MM.1S (cell line): ENCODE measurements at regions not wholly inside any gene's neighbourhood (a gene's known extent, or its start where the extent isn't known, plus 50 kb on each side); places are given as distances from the start of the nearest gene placed in this dataset.

Experiments
- DNase-seq: peaks from one replicate; pipeline ENCODE4 v3.0.0-alpha.2; 2015
- H2AFZ ChIP-seq: fragments of 300-600 bp; sonication (generic); 2 replicates; pipeline ENCODE4 v1.6.0; 2016; ENCODE audit warnings: antibody characterized with exemption, low read length
- H3F3A ChIP-seq: fragments of 300-600 bp; sonication (generic); 2 replicates; pipeline ENCODE4 v1.6.1; 2016; ENCODE audit warnings: mild to moderate bottlenecking, antibody characterized with exemption, low read length, moderate library complexity, mixed read lengths; ENCODE audit not compliant: insufficient read depth
- H3K27ac ChIP-seq: fragments of 300-600 bp; sonication (generic); 2 replicates; pipeline ENCODE4 v1.5.1; 2016; ENCODE audit warnings: mild to moderate bottlenecking, low read length
- H3K27me3 ChIP-seq: fragments of 300-600 bp; sonication (generic); replicated peaks from 2 replicates; pipeline ENCODE4 v1.6.0; 2016; ENCODE audit warnings: low read length; ENCODE audit not compliant: insufficient read depth
- H3K36me3 ChIP-seq: fragments of 300-600 bp; sonication (generic); replicated peaks from 2 replicates; pipeline ENCODE4 v1.6.1; 2016; ENCODE audit warnings: mild to moderate bottlenecking, low read length, mixed read lengths; ENCODE audit not compliant: insufficient read depth
- H3K4me1 ChIP-seq: fragments of 300-600 bp; sonication (generic); 2 replicates; pipeline ENCODE4 v1.6.1; 2016; ENCODE audit warnings: low read length, mixed read lengths
- H3K4me2 ChIP-seq: fragments of 300-600 bp; sonication (generic); 2 replicates; pipeline ENCODE4 v1.6.0; 2016; ENCODE audit warnings: low read depth, low read length
- H3K4me3 ChIP-seq: fragments of 300-600 bp; sonication (generic); 2 replicates; pipeline ENCODE4 v1.5.1; 2016; ENCODE audit warnings: low read length, mixed read lengths
- H3K79me2 ChIP-seq: fragments of 300-600 bp; sonication (generic); 2 replicates; pipeline ENCODE4 v1.6.1; 2016; ENCODE audit warnings: mixed run types, low read length, mixed read lengths
- H3K9ac ChIP-seq: fragments of 300-600 bp; sonication (generic); 2 replicates; pipeline ENCODE4 v1.6.1; 2016; ENCODE audit warnings: low read length, mixed read lengths
- H3K9me2 ChIP-seq: fragments of 300-600 bp; sonication (generic); replicated peaks from 2 replicates; pipeline ENCODE4 v1.6.1; 2016; ENCODE audit warnings: mild to moderate bottlenecking, low read length, mixed read lengths; ENCODE audit not compliant: insufficient read depth
- H3K9me3 ChIP-seq: fragments of 300-600 bp; sonication (generic); replicated peaks from 2 replicates; pipeline ENCODE4 v1.6.1; 2016; ENCODE audit warnings: mild to moderate bottlenecking, low read length, mixed read lengths; ENCODE audit not compliant: insufficient read depth
- H4K20me1 ChIP-seq: fragments of 300-600 bp; sonication (generic); 2 replicates; pipeline ENCODE4 v1.6.1; 2016; ENCODE audit warnings: mild to moderate bottlenecking, low read length, moderate library complexity, mixed read lengths; ENCODE audit not compliant: insufficient read depth
- CTCF ChIP-seq: fragments of 300-600 bp; sonication (generic); IDR thresholded peaks from 2 replicates; pipeline ENCODE4 v1.5.1; 2016; ENCODE audit warnings: antibody characterized with exemption, low read length, mixed read lengths
- EZH2 ChIP-seq: fragments of 300-600 bp; sonication (generic); optimal IDR thresholded peaks from 2 replicates; pipeline ENCODE3; 2017; ENCODE audit warnings: low read depth, mild to moderate bottlenecking, antibody characterized with exemption, low read length, mixed read lengths
- EZH2phosphoT487 ChIP-seq: fragments of 300-600 bp; sonication (generic); IDR thresholded peaks from 2 replicates; pipeline ENCODE4 v1.6.1; 2018; ENCODE audit warnings: antibody characterized with exemption, low read length

- H3K27ac ChIP-seq, result no peak overlapping the region
- H3K4me1 ChIP-seq, result no peaks in the 10 kb centered on the region
- TF ChIP-seq CTCF (no peak), EZH2phosphoT487 (no peak), EZH2 (no peak)
- H3K9me2 ChIP-seq, result no peaks in the 10 kb centered on the region
- no peaks in the 10 kb centered on the region for H3K27me3 ChIP-seq
- no peak overlapping the region for H3K4me2 ChIP-seq
- no peaks in the 10 kb centered on the region for H3F3A ChIP-seq
- H4K20me1 ChIP-seq, result no peaks in the 10 kb centered on the region
- no peaks in the 10 kb centered on the region for H3K79me2 ChIP-seq
- no peak for DNase-seq
- no peak overlapping the region for H3K4me3 ChIP-seq
- no peak overlapping the region for H2AFZ ChIP-seq
- no peaks in the 10 kb centered on the region for H3K9me3 ChIP-seq
- H3K36me3 ChIP-seq, result no peaks in the 10 kb centered on the region
- H3K9ac ChIP-seq, result no peak overlapping the region
Observed at GRCh38 chr13:21871919-21872318, 201.0 kb downstream of the FGF9 start.

GRCh38 chr13:21872795-21873194 lies 201.9 kb downstream of the FGF9 start:
- H3F3A ChIP-seq, result no peaks in the 10 kb centered on the region
- H2AFZ ChIP-seq, result no peak overlapping the region
- H3K79me2 ChIP-seq, result no peaks in the 10 kb centered on the region
- H3K4me3 ChIP-seq, result no peak overlapping the region
- DNase-seq, result no peak
- no peaks in the 10 kb centered on the region for H3K4me1 ChIP-seq
- H3K4me2 ChIP-seq, result no peak overlapping the region
- H3K9me3 ChIP-seq, result no peaks in the 10 kb centered on the region
- no peaks in the 10 kb centered on the region for H3K27me3 ChIP-seq
- H3K9me2 ChIP-seq, result no peaks in the 10 kb centered on the region
- no peaks in the 10 kb centered on the region for H3K36me3 ChIP-seq
- TF ChIP-seq EZH2, result no peak
- TF ChIP-seq CTCF, result no peak
- no peak for TF ChIP-seq EZH2phosphoT487
- H3K9ac ChIP-seq, result no peak overlapping the region
- no peak overlapping the region for H3K27ac ChIP-seq
- no peaks in the 10 kb centered on the region for H4K20me1 ChIP-seq

GRCh38 chr13:21875116-21875515 lies 204.2 kb downstream of the FGF9 start:
- Histone ChIP-seq H2AFZ (no peak overlapping the region), H3K4me3 (no peak overlapping the region), H3K9me3 (no peaks in the 10 kb centered on the region), H3K79me2 (no peaks in the 10 kb centered on the region), H3K27me3 (no peaks in the 10 kb centered on the region), H3K4me1 (no peaks in the 10 kb centered on the region), H3K36me3 (no peaks in the 10 kb centered on the region), H3K9me2 (no peaks in the 10 kb centered on the region), H3F3A (no peaks in the 10 kb centered on the region), H3K4me2 (no peak overlapping the region), H3K27ac (no peak overlapping the region), H4K20me1 (no peaks in the 10 kb centered on the region), H3K9ac (no peak overlapping the region)
- no peak for DNase-seq
- TF ChIP-seq EZH2 (no peak), CTCF (no peak), EZH2phosphoT487 (no peak)
